HepG2 (cell line): ENCODE measurements at regions not wholly inside any gene's neighbourhood (a gene's known extent, or its start where the extent isn't known, plus 50 kb on each side); places are given as distances from the start of the nearest gene placed in this dataset.

ENCODE experiments used
- GTF3A ChIP-seq: sonication (generic); formaldehyde crosslinking; conservative IDR thresholded peaks from 2 replicates; pipeline ENCODE4 v1.4.0; 2020; ENCODE audit warnings: mild to moderate bottlenecking, missing genetic modification reagents
- PTBP1 ChIP-seq: fragments of 200-400 bp; formaldehyde crosslinking; IDR thresholded peaks from 2 replicates; pipeline ENCODE4 v1.6.1; 2018; ENCODE audit warnings: low read length, low read depth; ENCODE audit not compliant: poor library complexity, severe bottlenecking
- TOPORS ChIP-seq: sonication (generic); formaldehyde crosslinking; IDR thresholded peaks from 2 replicates; pipeline ENCODE4 v1.8.0; 2023; ENCODE audit warnings: mild to moderate bottlenecking, missing genetic modification reagents
- ZNF550 ChIP-seq: sonication (generic); formaldehyde crosslinking; IDR thresholded peaks from 2 replicates; pipeline ENCODE4 v1.4.0; 2020; ENCODE audit warnings: mild to moderate bottlenecking, missing genetic modification reagents, borderline replicate concordance

GRCh38 chr1:71269179-71269578, 188.3 kb upstream of the ZRANB2 start:
- no peak for TF ChIP-seq ZNF550 (CRISPR knock-in tag)
- no peak for TF ChIP-seq GTF3A (CRISPR knock-in tag)
- TF ChIP-seq PTBP1, result no peak
- TF ChIP-seq TOPORS (CRISPR knock-in tag), result no peak
